ENCODE measurements at regions not wholly inside any gene's neighbourhood (a gene's known extent, or its start where the extent isn't known, plus 50 kb on each side); places are given as distances from the start of the nearest gene placed in this dataset.

GRCh38 chr12:111256629-111257434, 112.1 kb downstream of the PHETA1 start:
- TF ChIP-seq POLR2A (IDR thresholded peaks at IDR 0.05) (no peak), POLR2AphosphoS5 (IDR thresholded peaks at IDR 0.05) (no peak)
- TF ChIP-seq, protein P1, sequence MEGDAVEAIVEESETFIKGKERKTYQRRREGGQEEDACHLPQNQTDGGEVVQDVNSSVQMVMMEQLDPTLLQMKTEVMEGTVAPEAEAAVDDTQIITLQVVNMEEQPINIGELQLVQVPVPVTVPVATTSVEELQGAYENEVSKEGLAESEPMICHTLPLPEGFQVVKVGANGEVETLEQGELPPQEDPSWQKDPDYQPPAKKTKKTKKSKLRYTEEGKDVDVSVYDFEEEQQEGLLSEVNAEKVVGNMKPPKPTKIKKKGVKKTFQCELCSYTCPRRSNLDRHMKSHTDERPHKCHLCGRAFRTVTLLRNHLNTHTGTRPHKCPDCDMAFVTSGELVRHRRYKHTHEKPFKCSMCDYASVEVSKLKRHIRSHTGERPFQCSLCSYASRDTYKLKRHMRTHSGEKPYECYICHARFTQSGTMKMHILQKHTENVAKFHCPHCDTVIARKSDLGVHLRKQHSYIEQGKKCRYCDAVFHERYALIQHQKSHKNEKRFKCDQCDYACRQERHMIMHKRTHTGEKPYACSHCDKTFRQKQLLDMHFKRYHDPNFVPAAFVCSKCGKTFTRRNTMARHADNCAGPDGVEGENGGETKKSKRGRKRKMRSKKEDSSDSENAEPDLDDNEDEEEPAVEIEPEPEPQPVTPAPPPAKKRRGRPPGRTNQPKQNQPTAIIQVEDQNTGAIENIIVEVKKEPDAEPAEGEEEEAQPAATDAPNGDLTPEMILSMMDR (IDR thresholded peaks at IDR 0.05): no peak

Measured in sigmoid colon (tissue), 4 donors.